ENCODE measurements at regions not wholly inside any gene's neighbourhood (a gene's known extent, or its start where the extent isn't known, plus 50 kb on each side); places are given as distances from the start of the nearest gene placed in this dataset.

DNA sequence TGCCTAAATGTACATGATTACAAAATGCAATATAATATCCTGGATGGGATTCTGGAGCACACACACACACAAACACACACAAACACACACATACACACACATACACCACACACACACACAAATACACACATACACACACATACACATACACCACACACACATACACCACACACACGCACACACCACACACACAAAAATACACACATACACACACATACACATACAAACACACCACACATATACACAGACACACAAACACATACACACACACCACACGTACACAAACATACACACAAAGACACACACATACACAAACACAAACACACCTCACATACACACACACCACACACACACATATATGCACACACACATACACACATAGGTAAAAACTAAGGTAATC lies 134.6 kb upstream of the SYNDIG1 start:
- WGBS (ENCODE audit: insufficient coverage, low coverage, missing lambda C conversion rate), result 0% methylated on average over 2 of the region's 2 CpGs
- DNase-seq (ENCODE audit: extremely low read depth in 1 of 4, low spot score in 3 of 4) (no peak), FAIRE-seq (no peak), ATAC-seq (no peak)
- H4K20me1 ChIP-seq (replicated peaks; ENCODE audit: control insufficient read depth, insufficient read depth, low read length), result no peaks in the 10 kb centered on the region
- no peak overlapping the region for H3K4me3 ChIP-seq
- H2AFZ ChIP-seq (ENCODE audit: low read depth, low read length), result no peak overlapping the region
- POLR2A ChIA-PET, result no interaction called here
- no peak overlapping the region for H3K9ac ChIP-seq (ENCODE audit: insufficient read depth in 1 of 2, low read depth in 2 of 2, low read length in 2 of 2)
- no peaks in the 10 kb centered on the region for H3K4me1 ChIP-seq (replicated peaks in 1 of 2; ENCODE audit: control insufficient read depth in 2 of 2, insufficient read depth in 2 of 2, low read length in 2 of 2)
- CTCF ChIA-PET (ENCODE audit: low intra/inter-chr PET ratio), result no interaction called here
- no TSS peak for BruUV-seq (replicated peaks)
- no peaks in the 10 kb centered on the region for H3K79me2 ChIP-seq (ENCODE audit: control insufficient read depth, insufficient read depth, low read length)
- in situ Hi-C loops (cut with MboI) (no loop called here), intact Hi-C loops (cut with micrococcal nuclease) (no loop called here)
- H3K9me3 ChIP-seq (replicated peaks; ENCODE audit: control insufficient read depth, insufficient read depth, low read depth, low read length), result no peaks in the 10 kb centered on the region
- no peaks in the 10 kb centered on the region for H3K9me1 ChIP-seq (ENCODE audit: control insufficient read depth, insufficient read depth, low read length)
- no peak overlapping the region for H3K27ac ChIP-seq (ENCODE audit: extremely low read depth, low read depth, low read length)
- H3K36me3 ChIP-seq (ENCODE audit: control insufficient read depth, insufficient read depth, low read length), result no peaks in the 10 kb centered on the region
- no peaks in the 10 kb centered on the region for H3K27me3 ChIP-seq (ENCODE audit: control insufficient read depth in 2 of 2, insufficient read depth in 2 of 2, low read length in 2 of 2)
- H3K4me2 ChIP-seq (ENCODE audit: insufficient read depth, low read length), result no peak overlapping the region
- TF ChIP-seq, protein P1, sequence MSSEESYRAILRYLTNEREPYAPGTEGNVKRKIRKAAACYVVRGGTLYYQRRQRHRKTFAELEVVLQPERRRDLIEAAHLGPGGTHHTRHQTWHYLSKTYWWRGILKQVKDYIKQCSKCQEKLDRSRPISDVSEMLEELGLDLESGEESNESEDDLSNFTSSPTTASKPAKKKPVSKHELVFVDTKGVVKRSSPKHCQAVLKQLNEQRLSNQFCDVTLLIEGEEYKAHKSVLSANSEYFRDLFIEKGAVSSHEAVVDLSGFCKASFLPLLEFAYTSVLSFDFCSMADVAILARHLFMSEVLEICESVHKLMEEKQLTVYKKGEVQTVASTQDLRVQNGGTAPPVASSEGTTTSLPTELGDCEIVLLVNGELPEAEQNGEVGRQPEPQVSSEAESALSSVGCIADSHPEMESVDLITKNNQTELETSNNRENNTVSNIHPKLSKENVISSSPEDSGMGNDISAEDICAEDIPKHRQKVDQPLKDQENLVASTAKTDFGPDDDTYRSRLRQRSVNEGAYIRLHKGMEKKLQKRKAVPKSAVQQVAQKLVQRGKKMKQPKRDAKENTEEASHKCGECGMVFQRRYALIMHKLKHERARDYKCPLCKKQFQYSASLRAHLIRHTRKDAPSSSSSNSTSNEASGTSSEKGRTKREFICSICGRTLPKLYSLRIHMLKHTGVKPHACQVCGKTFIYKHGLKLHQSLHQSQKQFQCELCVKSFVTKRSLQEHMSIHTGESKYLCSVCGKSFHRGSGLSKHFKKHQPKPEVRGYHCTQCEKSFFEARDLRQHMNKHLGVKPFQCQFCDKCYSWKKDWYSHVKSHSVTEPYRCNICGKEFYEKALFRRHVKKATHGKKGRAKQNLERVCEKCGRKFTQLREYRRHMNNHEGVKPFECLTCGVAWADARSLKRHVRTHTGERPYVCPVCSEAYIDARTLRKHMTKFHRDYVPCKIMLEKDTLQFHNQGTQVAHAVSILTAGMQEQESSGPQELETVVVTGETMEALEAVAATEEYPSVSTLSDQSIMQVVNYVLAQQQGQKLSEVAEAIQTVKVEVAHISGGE (CRISPR knock-in tag; IDR thresholded peaks at IDR 0.05), result no peak
- TF ChIP-seq, protein P2, sequence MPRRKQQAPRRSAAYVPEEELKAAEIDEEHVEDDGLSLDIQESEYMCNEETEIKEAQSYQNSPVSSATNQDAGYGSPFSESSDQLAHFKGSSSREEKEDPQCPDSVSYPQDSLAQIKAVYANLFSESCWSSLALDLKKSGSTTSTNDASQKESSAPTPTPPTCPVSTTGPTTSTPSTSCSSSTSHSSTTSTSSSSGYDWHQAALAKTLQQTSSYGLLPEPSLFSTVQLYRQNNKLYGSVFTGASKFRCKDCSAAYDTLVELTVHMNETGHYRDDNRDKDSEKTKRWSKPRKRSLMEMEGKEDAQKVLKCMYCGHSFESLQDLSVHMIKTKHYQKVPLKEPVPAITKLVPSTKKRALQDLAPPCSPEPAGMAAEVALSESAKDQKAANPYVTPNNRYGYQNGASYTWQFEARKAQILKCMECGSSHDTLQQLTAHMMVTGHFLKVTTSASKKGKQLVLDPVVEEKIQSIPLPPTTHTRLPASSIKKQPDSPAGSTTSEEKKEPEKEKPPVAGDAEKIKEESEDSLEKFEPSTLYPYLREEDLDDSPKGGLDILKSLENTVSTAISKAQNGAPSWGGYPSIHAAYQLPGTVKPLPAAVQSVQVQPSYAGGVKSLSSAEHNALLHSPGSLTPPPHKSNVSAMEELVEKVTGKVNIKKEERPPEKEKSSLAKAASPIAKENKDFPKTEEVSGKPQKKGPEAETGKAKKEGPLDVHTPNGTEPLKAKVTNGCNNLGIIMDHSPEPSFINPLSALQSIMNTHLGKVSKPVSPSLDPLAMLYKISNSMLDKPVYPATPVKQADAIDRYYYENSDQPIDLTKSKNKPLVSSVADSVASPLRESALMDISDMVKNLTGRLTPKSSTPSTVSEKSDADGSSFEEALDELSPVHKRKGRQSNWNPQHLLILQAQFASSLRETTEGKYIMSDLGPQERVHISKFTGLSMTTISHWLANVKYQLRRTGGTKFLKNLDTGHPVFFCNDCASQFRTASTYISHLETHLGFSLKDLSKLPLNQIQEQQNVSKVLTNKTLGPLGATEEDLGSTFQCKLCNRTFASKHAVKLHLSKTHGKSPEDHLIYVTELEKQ (CRISPR knock-in tag; IDR thresholded peaks at IDR 0.05), result no peak
- TF ChIP-seq, protein P3, sequence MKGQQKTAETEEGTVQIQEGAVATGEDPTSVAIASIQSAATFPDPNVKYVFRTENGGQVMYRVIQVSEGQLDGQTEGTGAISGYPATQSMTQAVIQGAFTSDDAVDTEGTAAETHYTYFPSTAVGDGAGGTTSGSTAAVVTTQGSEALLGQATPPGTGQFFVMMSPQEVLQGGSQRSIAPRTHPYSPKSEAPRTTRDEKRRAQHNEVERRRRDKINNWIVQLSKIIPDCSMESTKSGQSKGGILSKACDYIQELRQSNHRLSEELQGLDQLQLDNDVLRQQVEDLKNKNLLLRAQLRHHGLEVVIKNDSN (CRISPR knock-in tag; IDR thresholded peaks at IDR 0.05), result no peak
- no peak for TF ChIP-seq NFE2L1 (tag; IDR thresholded peaks at IDR 0.05; ENCODE audit: borderline replicate concordance, low read depth)
- no peak for TF ChIP-seq CEBPG (CRISPR knock-in tag; IDR thresholded peaks at IDR 0.05)
- TF ChIP-seq CEBPG (tag; conservative IDR thresholded peaks at IDR 0.05 in 1 of 2, IDR thresholded peaks at IDR 0.05 in 1 of 2), result no peak
- no peak for TF ChIP-seq HNRNPH1 (optimal IDR thresholded peaks at IDR 0.05; ENCODE audit: low read depth, low read length)
- no peak for TF ChIP-seq SLC30A9 (CRISPR knock-in tag; IDR thresholded peaks at IDR 0.05)
- TF ChIP-seq PHTF2 (CRISPR knock-in tag; IDR thresholded peaks at IDR 0.05), result no peak
- no peak for TF ChIP-seq TAL1 (IDR thresholded peaks at IDR 0.05)
- TF ChIP-seq WHSC1 (IDR thresholded peaks at IDR 0.05; ENCODE audit: low read length), result no peak
- TF ChIP-seq BACH1 (tag; IDR thresholded peaks at IDR 0.05), result no peak
- no peak for TF ChIP-seq CBX2 (IDR thresholded peaks at IDR 0.05; ENCODE audit: insufficient read depth, low read length, poor library complexity, severe bottlenecking)
- TF ChIP-seq SMAD1 (IDR thresholded peaks at IDR 0.05; ENCODE audit: low read depth, low read length, partially characterized antibody), result no peak
- no peak for TF ChIP-seq NR4A1 (CRISPR knock-in tag; IDR thresholded peaks at IDR 0.05)
- no peak for TF ChIP-seq NR4A1 (tag; IDR thresholded peaks at IDR 0.05)
- no peak for TF ChIP-seq ZNF785 (CRISPR knock-in tag; IDR thresholded peaks at IDR 0.05)

Data from K562 (cell line).